PFSK-1 (cell line): ENCODE measurements at regions not wholly inside any gene's neighbourhood (a gene's known extent, or its start where the extent isn't known, plus 50 kb on each side); places are given as distances from the start of the nearest gene placed in this dataset.

Source experiments
- FOXP2 ChIP-seq: optimal IDR thresholded peaks from 2 replicates; pipeline ENCODE3; 2011; ENCODE audit warnings: borderline replicate concordance, control low read depth, inconsistent platforms; ENCODE audit not compliant: insufficient read depth; ENCODE audit errors: extremely low read length, extremely low read depth
- POLR2AphosphoS5 ChIP-seq: IDR thresholded peaks from 2 replicates; pipeline ENCODE4 v1.6.1; 2012; ENCODE audit warnings: low read depth, mild to moderate bottlenecking, control low read depth, low read length, moderate library complexity
- SIN3A ChIP-seq: IDR thresholded peaks from 2 replicates; pipeline ENCODE4 v1.6.1; 2012; ENCODE audit warnings: mild to moderate bottlenecking, low read length, moderate library complexity, borderline replicate concordance; ENCODE audit not compliant: insufficient read depth
- TAF1 ChIP-seq: IDR thresholded peaks from 2 replicates; pipeline ENCODE4 v1.6.1; 2012; ENCODE audit warnings: low read length, control low read depth, borderline replicate concordance; ENCODE audit not compliant: insufficient read depth
- TF ChIP-seq, protein P1 (sequence below), 2 experiments: IDR thresholded peaks; 2 replicates each; pipeline versions ENCODE4 v1.6.1 to v1.8.0; 2011 to 2012; ENCODE audit warnings: low read depth in 2 of 2, low read length in 2 of 2, control low read depth in 1 of 2, inconsistent platforms in 1 of 2, mild to moderate bottlenecking in 1 of 2, moderate library complexity in 1 of 2; ENCODE audit not compliant: insufficient read depth in 1 of 2

DNA sequence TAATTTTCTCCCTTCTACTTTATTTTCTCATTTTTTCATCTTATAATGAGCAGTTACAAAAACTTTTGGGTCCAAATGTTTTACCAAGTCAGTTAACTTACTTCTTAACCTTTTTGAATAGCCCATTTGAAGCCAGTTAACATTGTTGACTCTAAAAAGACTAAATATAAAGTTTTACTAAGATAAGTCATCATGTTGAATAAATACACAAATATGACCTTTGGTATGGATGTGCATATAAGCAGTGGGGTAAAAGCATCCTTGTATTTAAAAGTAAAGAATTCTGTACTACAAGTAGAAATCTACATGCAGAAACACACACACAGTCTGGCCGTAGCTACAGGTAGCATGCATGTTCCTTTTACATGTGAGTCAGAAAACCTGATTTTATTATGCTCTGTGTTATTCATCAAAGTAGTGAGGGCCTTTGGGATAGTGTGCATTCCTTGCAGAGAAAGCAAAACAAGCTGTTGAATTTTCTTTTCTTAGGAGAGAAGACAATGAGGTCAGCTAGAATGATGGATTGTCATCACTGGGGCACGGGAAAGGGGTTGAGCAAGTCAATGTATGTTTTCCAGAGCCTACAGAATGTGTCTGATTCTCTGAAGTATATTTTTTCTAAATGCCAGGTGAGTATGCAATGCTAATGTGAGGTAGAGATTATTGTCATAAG is 533.2 kb upstream of the AGA start:
- no peak for TF ChIP-seq TAF1
- TF ChIP-seq, protein P1, sequence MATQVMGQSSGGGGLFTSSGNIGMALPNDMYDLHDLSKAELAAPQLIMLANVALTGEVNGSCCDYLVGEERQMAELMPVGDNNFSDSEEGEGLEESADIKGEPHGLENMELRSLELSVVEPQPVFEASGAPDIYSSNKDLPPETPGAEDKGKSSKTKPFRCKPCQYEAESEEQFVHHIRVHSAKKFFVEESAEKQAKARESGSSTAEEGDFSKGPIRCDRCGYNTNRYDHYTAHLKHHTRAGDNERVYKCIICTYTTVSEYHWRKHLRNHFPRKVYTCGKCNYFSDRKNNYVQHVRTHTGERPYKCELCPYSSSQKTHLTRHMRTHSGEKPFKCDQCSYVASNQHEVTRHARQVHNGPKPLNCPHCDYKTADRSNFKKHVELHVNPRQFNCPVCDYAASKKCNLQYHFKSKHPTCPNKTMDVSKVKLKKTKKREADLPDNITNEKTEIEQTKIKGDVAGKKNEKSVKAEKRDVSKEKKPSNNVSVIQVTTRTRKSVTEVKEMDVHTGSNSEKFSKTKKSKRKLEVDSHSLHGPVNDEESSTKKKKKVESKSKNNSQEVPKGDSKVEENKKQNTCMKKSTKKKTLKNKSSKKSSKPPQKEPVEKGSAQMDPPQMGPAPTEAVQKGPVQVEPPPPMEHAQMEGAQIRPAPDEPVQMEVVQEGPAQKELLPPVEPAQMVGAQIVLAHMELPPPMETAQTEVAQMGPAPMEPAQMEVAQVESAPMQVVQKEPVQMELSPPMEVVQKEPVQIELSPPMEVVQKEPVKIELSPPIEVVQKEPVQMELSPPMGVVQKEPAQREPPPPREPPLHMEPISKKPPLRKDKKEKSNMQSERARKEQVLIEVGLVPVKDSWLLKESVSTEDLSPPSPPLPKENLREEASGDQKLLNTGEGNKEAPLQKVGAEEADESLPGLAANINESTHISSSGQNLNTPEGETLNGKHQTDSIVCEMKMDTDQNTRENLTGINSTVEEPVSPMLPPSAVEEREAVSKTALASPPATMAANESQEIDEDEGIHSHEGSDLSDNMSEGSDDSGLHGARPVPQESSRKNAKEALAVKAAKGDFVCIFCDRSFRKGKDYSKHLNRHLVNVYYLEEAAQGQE (IDR thresholded peaks at IDR 0.05; ENCODE audit: insufficient read depth in 1 of 2, low read depth in 2 of 2, low read length in 2 of 2) = no peak
- TF ChIP-seq POLR2AphosphoS5 = no peak
- no peak for TF ChIP-seq FOXP2
- TF ChIP-seq SIN3A = no peak

DNA sequence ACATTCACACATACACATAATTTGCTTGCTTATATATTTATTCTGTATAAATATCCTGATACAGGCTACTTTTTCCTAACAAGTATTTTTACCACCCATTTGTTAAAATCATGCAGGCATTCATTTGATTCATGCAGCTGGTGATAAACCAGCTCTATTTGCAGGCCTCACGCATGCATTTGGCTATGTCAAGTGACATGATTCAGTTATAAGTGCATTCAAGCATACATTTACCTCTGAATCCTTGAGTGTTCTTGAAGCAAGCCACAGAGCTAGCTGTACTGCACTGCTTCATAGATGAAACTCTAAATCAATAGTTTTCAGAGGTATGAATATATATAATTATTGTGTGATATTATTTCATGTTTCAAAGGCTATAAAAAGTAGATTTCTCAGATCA is 544.0 kb upstream of the AGA start:
- no peak for TF ChIP-seq TAF1
- TF ChIP-seq POLR2AphosphoS5 = no peak
- no peak for TF ChIP-seq SIN3A
- no peak for TF ChIP-seq FOXP2
- TF ChIP-seq, protein P1 (IDR thresholded peaks at IDR 0.05; ENCODE audit: insufficient read depth in 1 of 2, low read depth in 2 of 2, low read length in 2 of 2) = no peak

DNA sequence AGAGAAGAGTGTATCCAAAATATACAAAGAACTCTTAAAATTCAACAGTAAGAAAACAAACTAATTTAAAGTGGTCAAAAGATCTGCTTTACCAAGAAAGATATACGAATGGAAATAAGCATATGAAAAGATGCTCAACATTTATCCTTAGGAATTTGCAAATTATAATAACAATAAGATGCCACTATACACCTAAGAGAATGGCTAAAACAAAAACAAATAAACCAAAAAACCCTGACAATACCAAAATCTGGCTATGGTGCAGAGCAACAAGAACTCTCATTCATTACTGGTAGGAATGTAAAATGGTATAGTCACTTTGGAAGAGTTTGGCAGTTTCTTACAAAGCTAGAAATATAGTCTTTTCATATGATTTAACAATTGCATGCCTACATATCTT is 545.7 kb upstream of the AGA start:
- TF ChIP-seq FOXP2 = no peak
- TF ChIP-seq, protein P1 (IDR thresholded peaks at IDR 0.05; ENCODE audit: insufficient read depth in 1 of 2, low read depth in 2 of 2, low read length in 2 of 2) = no peak
- no peak for TF ChIP-seq POLR2AphosphoS5
- TF ChIP-seq SIN3A = no peak
- no peak for TF ChIP-seq TAF1

GRCh38 chr4:177989503-177990201 is 547.4 kb upstream of the AGA start:
- TF ChIP-seq, protein P1 (IDR thresholded peaks at IDR 0.05; ENCODE audit: insufficient read depth in 1 of 2, low read depth in 2 of 2, low read length in 2 of 2) = no peak
- no peak for TF ChIP-seq POLR2AphosphoS5
- no peak for TF ChIP-seq TAF1
- TF ChIP-seq FOXP2 = no peak
- TF ChIP-seq SIN3A = no peak
